ENCODE measurements at regions not wholly inside any gene's neighbourhood (a gene's known extent, or its start where the extent isn't known, plus 50 kb on each side); places are given as distances from the start of the nearest gene placed in this dataset.

- TF ChIP-seq CEBPB (IDR thresholded peaks at IDR 0.05), result no peak
- TF ChIP-seq ZBTB7A (IDR thresholded peaks at IDR 0.05; ENCODE audit: low read depth), result no peak
- TF ChIP-seq, protein P1, sequence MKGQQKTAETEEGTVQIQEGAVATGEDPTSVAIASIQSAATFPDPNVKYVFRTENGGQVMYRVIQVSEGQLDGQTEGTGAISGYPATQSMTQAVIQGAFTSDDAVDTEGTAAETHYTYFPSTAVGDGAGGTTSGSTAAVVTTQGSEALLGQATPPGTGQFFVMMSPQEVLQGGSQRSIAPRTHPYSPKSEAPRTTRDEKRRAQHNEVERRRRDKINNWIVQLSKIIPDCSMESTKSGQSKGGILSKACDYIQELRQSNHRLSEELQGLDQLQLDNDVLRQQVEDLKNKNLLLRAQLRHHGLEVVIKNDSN (IDR thresholded peaks at IDR 0.05), result no peak
- TF ChIP-seq FOXM1 (IDR thresholded peaks at IDR 0.05; ENCODE audit: borderline replicate concordance, low read depth), result no peak
- no peak for TF ChIP-seq YY1 (IDR thresholded peaks at IDR 0.05; ENCODE audit: low read depth)
- TF ChIP-seq TEAD4 (IDR thresholded peaks at IDR 0.05), result no peak
- no peak for TF ChIP-seq TAF1 (IDR thresholded peaks at IDR 0.05; ENCODE audit: low read depth)
- no peak for TF ChIP-seq EGR1 (IDR thresholded peaks at IDR 0.05)
- no peak for TF ChIP-seq EP300 (IDR thresholded peaks at IDR 0.05; ENCODE audit: borderline replicate concordance)
- TF ChIP-seq CREB1 (IDR thresholded peaks at IDR 0.05; ENCODE audit: low read depth), result no peak
- no peak for TF ChIP-seq MAX (IDR thresholded peaks at IDR 0.05)
- TF ChIP-seq RAD21 (IDR thresholded peaks at IDR 0.05; ENCODE audit: low read depth), result no peak
- TF ChIP-seq NFIC (IDR thresholded peaks at IDR 0.05), result no peak
Observed at GRCh38 chr11:111177037-111177871, 68.3 kb upstream of the POU2AF2 start.

DNA sequence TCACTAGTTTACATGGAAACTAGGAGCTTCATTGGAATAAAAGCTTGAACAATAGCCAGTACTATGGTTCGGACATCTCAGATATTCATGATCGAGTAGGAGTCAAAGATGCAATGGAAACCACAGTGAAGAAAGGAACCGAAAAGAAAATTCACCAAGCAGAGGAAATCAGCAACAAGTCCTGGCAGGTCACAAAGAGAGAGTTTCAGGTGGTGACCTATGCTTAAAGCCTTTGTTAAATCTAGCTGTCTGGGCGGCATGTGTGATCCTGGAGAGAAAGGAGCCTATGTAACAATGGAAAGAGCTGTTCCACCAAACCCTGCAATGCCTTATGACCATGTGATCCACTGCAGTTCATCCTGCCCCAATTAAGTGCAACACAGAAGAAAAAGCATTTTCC is 68.9 kb upstream of the POU2AF2 start:
- TF ChIP-seq, protein P1 (IDR thresholded peaks at IDR 0.05), result no peak
- no peak for TF ChIP-seq EP300 (IDR thresholded peaks at IDR 0.05; ENCODE audit: borderline replicate concordance)
- TF ChIP-seq TCF12 (IDR thresholded peaks at IDR 0.05; ENCODE audit: low read depth), result no peak
- TF ChIP-seq, protein P2, sequence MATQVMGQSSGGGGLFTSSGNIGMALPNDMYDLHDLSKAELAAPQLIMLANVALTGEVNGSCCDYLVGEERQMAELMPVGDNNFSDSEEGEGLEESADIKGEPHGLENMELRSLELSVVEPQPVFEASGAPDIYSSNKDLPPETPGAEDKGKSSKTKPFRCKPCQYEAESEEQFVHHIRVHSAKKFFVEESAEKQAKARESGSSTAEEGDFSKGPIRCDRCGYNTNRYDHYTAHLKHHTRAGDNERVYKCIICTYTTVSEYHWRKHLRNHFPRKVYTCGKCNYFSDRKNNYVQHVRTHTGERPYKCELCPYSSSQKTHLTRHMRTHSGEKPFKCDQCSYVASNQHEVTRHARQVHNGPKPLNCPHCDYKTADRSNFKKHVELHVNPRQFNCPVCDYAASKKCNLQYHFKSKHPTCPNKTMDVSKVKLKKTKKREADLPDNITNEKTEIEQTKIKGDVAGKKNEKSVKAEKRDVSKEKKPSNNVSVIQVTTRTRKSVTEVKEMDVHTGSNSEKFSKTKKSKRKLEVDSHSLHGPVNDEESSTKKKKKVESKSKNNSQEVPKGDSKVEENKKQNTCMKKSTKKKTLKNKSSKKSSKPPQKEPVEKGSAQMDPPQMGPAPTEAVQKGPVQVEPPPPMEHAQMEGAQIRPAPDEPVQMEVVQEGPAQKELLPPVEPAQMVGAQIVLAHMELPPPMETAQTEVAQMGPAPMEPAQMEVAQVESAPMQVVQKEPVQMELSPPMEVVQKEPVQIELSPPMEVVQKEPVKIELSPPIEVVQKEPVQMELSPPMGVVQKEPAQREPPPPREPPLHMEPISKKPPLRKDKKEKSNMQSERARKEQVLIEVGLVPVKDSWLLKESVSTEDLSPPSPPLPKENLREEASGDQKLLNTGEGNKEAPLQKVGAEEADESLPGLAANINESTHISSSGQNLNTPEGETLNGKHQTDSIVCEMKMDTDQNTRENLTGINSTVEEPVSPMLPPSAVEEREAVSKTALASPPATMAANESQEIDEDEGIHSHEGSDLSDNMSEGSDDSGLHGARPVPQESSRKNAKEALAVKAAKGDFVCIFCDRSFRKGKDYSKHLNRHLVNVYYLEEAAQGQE (IDR thresholded peaks at IDR 0.05; ENCODE audit: low read depth), result no peak
- TF ChIP-seq TAF1 (IDR thresholded peaks at IDR 0.05; ENCODE audit: low read depth), result no peak

DNA sequence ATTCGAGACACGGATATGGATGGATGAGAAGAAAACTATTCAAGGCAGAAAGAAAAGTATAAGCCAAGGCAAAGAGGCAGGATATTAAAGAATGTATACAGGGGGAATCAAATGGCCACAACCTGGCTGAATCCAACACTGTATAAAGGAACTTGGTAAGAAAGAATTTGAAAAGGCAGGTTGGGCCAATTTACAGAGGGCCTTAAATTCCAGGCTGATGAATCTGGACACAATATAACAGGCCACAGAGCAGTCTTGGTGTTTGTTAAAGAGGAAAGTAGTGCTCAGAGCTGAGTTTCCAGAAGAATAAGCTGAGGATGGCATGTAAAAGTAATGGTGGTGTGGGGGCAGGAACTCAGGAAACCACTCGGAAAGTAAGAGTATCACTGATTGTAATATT is 72.3 kb upstream of the POU2AF2 start:
- TF ChIP-seq YY1 (IDR thresholded peaks at IDR 0.05; ENCODE audit: low read depth), result no peak
- TF ChIP-seq TAF1 (IDR thresholded peaks at IDR 0.05; ENCODE audit: low read depth), result no peak
- no peak for TF ChIP-seq RAD21 (IDR thresholded peaks at IDR 0.05; ENCODE audit: low read depth)
- TF ChIP-seq TEAD4 (IDR thresholded peaks at IDR 0.05), result no peak
- no peak for TF ChIP-seq NFIC (IDR thresholded peaks at IDR 0.05)
- TF ChIP-seq ZBTB7A (IDR thresholded peaks at IDR 0.05; ENCODE audit: low read depth), result no peak
- TF ChIP-seq EP300 (IDR thresholded peaks at IDR 0.05; ENCODE audit: borderline replicate concordance), result no peak
- TF ChIP-seq FOXM1 (IDR thresholded peaks at IDR 0.05; ENCODE audit: borderline replicate concordance, low read depth), result no peak
- no peak for TF ChIP-seq EGR1 (IDR thresholded peaks at IDR 0.05)
- TF ChIP-seq, protein P2 (IDR thresholded peaks at IDR 0.05; ENCODE audit: low read depth), result no peak
- TF ChIP-seq, protein P1 (IDR thresholded peaks at IDR 0.05), result no peak
- no peak for TF ChIP-seq CREB1 (IDR thresholded peaks at IDR 0.05; ENCODE audit: low read depth)
- no peak for TF ChIP-seq CEBPB (IDR thresholded peaks at IDR 0.05)
- no peak for TF ChIP-seq MAX (IDR thresholded peaks at IDR 0.05)
- no peak for TF ChIP-seq TCF12 (IDR thresholded peaks at IDR 0.05; ENCODE audit: low read depth)

- no peak for TF ChIP-seq EGR1 (IDR thresholded peaks at IDR 0.05)
- TF ChIP-seq ZBTB7A (IDR thresholded peaks at IDR 0.05; ENCODE audit: low read depth), result no peak
- TF ChIP-seq TCF12 (IDR thresholded peaks at IDR 0.05; ENCODE audit: low read depth), result no peak
- no peak for TF ChIP-seq RAD21 (IDR thresholded peaks at IDR 0.05; ENCODE audit: low read depth)
- TF ChIP-seq TEAD4 (IDR thresholded peaks at IDR 0.05), result no peak
- TF ChIP-seq EP300 (IDR thresholded peaks at IDR 0.05; ENCODE audit: borderline replicate concordance), result no peak
Observed at GRCh38 chr11:111172321-111172862, 73.1 kb upstream of the POU2AF2 start.

DNA sequence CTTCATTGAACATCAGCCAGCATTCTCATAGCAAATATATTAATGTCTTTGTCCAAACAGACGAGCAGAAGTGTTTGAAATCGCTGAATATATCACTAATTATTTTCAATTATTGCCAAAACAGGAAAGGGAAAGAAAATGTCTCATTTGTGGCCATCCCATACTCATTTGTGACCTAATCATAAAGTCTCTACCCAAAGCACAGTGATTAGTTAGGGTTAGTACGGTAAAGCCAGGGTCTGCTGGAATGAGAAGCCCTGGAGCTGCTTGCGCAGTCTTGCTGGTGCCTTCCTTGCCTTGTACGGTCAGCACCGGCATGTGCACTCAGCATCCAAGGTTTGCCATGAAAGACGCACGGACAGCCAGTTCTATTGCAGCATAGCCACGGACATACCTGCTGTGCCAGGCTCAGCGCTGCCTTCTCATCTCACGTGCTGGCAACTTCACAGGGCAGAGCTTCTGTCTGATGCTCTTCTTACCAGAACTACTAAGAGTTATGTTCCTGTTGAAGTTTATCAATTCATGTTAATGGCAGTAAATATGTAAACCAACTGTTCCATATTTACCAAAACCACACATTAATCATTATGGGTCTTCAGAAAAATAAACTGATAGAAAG is 74.7 kb upstream of the POU2AF2 start:
- TF ChIP-seq EGR1 (IDR thresholded peaks at IDR 0.05) (no peak), EP300 (IDR thresholded peaks at IDR 0.05; ENCODE audit: borderline replicate concordance) (no peak), CREB1 (IDR thresholded peaks at IDR 0.05; ENCODE audit: low read depth) (no peak), TCF12 (IDR thresholded peaks at IDR 0.05; ENCODE audit: low read depth) (no peak), CEBPB (IDR thresholded peaks at IDR 0.05) (no peak), NFIC (IDR thresholded peaks at IDR 0.05) (no peak), FOXM1 (IDR thresholded peaks at IDR 0.05; ENCODE audit: borderline replicate concordance, low read depth) (no peak), YY1 (IDR thresholded peaks at IDR 0.05; ENCODE audit: low read depth) (no peak), TAF1 (IDR thresholded peaks at IDR 0.05; ENCODE audit: low read depth) (no peak), ZBTB7A (IDR thresholded peaks at IDR 0.05; ENCODE audit: low read depth) (no peak), MAX (IDR thresholded peaks at IDR 0.05) (no peak), RAD21 (IDR thresholded peaks at IDR 0.05; ENCODE audit: low read depth) (no peak), TEAD4 (IDR thresholded peaks at IDR 0.05) (no peak)
- TF ChIP-seq, protein P1 (IDR thresholded peaks at IDR 0.05), result no peak
- TF ChIP-seq, protein P2 (IDR thresholded peaks at IDR 0.05; ENCODE audit: low read depth), result no peak

Measured in Ishikawa (cell line).